NB4 (cell line): ENCODE measurements at regions not wholly inside any gene's neighbourhood (a gene's known extent, or its start where the extent isn't known, plus 50 kb on each side); places are given as distances from the start of the nearest gene placed in this dataset.

ENCODE experiments used
- DNase-seq: peaks from one replicate; pipeline ENCODE4 v3.0.0; 2010; ENCODE audit warnings: low read depth
- H3K4me3 ChIP-seq: one replicate; pipeline ENCODE4 v1.5.1; 2011; ENCODE audit warnings: mild to moderate bottlenecking, low read depth, low read length, moderate library complexity
- MYC ChIP-seq: IDR thresholded peaks from 2 replicates; pipeline ENCODE4 v1.6.1; 2011; ENCODE audit warnings: low read depth, low read length
- POLR2A ChIP-seq: IDR thresholded peaks from 2 replicates; pipeline ENCODE4 v1.6.1; 2011; ENCODE audit warnings: mild to moderate bottlenecking; ENCODE audit not compliant: insufficient read length; ENCODE audit errors: extremely low read depth
- TF ChIP-seq, protein P1 (sequence below): IDR thresholded peaks from 2 replicates; pipeline ENCODE4 v1.6.1; 2011; ENCODE audit warnings: low read depth, low read length
- TF ChIP-seq, protein P2 (sequence below): IDR thresholded peaks from one replicate; pipeline ENCODE4 v1.5.1; 2012; ENCODE audit warnings: low read depth, low read length

DNA sequence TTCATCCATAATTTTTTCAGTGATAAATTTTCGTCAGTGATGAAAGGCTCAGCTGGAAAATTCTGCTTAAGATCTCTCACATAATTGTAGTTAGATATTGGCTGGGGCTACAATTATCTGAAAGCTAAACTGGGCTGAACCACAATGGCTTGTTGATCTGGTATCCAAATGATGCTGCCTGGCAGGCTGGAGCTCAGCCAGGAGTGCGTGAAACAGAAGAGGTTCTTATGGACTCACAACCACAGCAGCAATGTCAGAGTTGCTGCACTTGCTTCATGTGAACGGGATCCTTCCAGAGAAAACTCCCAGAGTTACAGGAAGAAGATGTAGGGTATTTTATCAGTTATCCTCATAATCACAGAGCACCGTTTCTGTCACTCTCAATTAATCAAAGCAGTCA, 533.2 kb upstream of the POM121L12 start:
- TF ChIP-seq POLR2A = no peak
- DNase-seq = no peak
- no peak overlapping the region for H3K4me3 ChIP-seq

DNA sequence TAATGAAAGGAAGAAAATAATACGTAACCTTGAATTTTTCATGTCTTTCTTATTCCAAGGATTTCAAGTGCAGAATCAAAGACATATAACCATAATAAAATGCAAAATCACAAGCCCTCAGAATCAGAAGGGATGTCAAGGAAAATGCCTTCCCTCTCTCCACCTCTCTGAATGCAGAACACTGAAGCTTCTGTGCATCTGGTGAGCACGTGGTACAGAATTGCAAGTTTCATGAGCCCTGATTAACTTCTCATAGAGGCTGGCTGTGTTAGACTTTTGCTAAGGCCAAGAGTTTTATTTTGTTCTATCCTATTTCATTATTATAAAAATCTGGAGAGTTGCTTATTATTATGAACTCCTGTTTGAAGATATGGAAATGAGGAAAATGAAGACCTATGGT, 533.7 kb upstream of the POM121L12 start:
- DNase-seq = no peak
- TF ChIP-seq MYC (no peak), POLR2A (no peak)
- TF ChIP-seq, protein P1, sequence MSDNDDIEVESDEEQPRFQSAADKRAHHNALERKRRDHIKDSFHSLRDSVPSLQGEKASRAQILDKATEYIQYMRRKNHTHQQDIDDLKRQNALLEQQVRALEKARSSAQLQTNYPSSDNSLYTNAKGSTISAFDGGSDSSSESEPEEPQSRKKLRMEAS = peak; percentile 54
- TF ChIP-seq, protein P2, sequence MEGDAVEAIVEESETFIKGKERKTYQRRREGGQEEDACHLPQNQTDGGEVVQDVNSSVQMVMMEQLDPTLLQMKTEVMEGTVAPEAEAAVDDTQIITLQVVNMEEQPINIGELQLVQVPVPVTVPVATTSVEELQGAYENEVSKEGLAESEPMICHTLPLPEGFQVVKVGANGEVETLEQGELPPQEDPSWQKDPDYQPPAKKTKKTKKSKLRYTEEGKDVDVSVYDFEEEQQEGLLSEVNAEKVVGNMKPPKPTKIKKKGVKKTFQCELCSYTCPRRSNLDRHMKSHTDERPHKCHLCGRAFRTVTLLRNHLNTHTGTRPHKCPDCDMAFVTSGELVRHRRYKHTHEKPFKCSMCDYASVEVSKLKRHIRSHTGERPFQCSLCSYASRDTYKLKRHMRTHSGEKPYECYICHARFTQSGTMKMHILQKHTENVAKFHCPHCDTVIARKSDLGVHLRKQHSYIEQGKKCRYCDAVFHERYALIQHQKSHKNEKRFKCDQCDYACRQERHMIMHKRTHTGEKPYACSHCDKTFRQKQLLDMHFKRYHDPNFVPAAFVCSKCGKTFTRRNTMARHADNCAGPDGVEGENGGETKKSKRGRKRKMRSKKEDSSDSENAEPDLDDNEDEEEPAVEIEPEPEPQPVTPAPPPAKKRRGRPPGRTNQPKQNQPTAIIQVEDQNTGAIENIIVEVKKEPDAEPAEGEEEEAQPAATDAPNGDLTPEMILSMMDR = no peak

DNA sequence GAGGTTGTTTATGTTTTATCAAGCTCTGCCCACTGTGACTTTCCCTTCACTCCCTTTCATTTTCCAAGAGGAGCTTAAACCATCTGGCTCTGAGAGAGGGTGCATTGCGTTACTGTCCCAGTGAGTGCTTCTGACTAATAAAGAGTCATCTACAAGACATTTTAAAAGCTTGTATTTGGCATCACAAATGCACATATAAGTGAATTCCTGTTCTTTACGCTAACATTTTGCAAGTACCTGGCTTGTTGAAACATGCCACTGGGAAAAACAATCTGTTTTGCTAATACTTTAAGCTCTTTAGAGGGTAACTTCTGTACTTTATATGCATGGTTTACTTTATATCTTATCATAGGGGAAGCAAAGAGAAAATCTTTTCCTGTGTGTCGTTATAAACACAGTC, 534.6 kb upstream of the POM121L12 start:
- no peak overlapping the region for H3K4me3 ChIP-seq
- TF ChIP-seq, protein P1 = no peak
- TF ChIP-seq POLR2A = no peak
- no peak for TF ChIP-seq MYC
- TF ChIP-seq, protein P2 = no peak
- DNase-seq = no peak

More for the DNA sequence above, 533.7 kb upstream of the POM121L12 start:
- no peak overlapping the region for H3K4me3 ChIP-seq

DNA sequence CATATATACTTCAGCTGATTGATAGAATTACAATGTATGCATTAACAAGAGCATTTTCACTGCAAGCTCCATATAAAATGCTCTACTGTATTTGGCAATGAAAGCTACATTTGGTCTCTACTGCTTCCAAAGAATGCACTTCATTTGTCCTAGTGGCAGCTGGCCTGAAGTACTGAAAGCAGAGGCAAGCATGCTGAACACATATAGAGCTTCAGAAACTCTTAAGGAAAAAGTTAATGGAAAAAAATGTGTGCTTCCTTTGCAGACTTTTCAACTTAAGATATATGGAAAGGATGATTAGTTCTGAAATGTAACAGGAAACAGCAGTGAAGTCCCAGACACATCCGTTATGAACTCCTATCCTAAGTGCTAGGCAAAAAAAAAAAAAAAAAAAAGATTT, 537.1 kb upstream of the POM121L12 start:
- no peak overlapping the region for H3K4me3 ChIP-seq
- TF ChIP-seq POLR2A (no peak), MYC (no peak)
- TF ChIP-seq, protein P1 = no peak
- TF ChIP-seq, protein P2 = no peak
- no peak for DNase-seq

DNA sequence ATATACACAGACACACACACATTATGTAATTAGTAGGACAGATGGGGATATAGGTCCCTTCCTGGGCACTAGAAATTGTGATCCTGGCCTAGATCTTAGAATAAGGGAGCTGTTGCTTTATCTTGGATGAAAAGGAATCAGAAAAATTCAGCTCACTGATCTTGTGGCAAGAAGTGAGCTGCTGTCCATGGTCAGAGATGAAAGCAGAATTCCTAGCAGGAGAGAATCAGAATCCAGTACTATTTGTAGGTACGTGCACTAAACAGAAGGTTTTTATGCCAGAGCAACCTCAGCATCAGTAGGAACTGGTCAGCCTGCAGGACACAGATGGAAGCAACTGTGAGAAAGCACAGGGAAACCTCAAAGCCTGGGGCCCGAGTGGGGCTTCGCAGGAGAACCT, 549.2 kb upstream of the POM121L12 start:
- DNase-seq = no peak
- TF ChIP-seq POLR2A = no peak
- TF ChIP-seq MYC = no peak
- TF ChIP-seq, protein P2 = no peak
- TF ChIP-seq, protein P1 = no peak
- no peak overlapping the region for H3K4me3 ChIP-seq

DNA sequence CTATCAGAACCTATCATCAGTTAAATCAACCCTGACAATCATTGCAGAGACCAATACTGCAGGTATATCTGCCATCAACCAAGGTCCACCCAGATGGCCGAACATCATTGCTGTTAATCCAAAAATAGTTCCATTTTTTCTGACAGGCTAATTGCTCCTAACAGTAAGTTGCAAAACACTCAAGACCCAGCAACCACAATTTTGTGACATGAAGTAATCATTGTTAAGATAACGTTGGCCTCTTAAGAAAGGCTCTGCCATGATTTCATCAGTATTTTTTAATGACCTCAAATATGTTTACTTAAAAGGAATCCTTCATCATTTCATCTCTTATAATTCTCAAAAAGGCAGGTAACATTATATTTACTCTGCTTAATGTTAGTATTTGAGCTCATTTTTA, 553.4 kb upstream of the POM121L12 start:
- DNase-seq = no peak

More for the DNA sequence above, 553.4 kb upstream of the POM121L12 start:
- no peak overlapping the region for H3K4me3 ChIP-seq
- TF ChIP-seq, protein P1 = no peak
- TF ChIP-seq MYC (no peak), POLR2A (no peak)
- TF ChIP-seq, protein P2 = no peak
